ENCODE measurements at regions not wholly inside any gene's neighbourhood (a gene's known extent, or its start where the extent isn't known, plus 50 kb on each side); places are given as distances from the start of the nearest gene placed in this dataset.

GRCh38 chr18:64886995-64887394 is 738.1 kb upstream of the LINC00305 start:
- CTCF ChIA-PET, result no interaction called here

GRCh38 chr18:64882896-64883295 is 734.0 kb upstream of the LINC00305 start:
- Mint-ChIP-seq H3K36me3 (ENCODE audit: low read depth) (no peaks in the 10 kb centered on the region), H3K9me3 (no peaks in the 10 kb centered on the region), H3K27ac (no peak overlapping the region), H3K4me3 (no peak overlapping the region), H3K27me3 (no peaks in the 10 kb centered on the region), H3K4me1 (no peaks in the 10 kb centered on the region)
- DNase-seq (no peak), ATAC-seq (ENCODE audit: low read depth) (no peak)
- intact Hi-C loops (cut with micrococcal nuclease), result no loop called here
- ChIA-PET CTCF (interaction anchor here (1.0 kb wide), 1 partner anchor 13 kb away, joined by 3 read pairs; no protein-coding TSS in a partner anchor), POLR2A (no interaction called here)
- TF ChIP-seq, protein P1, sequence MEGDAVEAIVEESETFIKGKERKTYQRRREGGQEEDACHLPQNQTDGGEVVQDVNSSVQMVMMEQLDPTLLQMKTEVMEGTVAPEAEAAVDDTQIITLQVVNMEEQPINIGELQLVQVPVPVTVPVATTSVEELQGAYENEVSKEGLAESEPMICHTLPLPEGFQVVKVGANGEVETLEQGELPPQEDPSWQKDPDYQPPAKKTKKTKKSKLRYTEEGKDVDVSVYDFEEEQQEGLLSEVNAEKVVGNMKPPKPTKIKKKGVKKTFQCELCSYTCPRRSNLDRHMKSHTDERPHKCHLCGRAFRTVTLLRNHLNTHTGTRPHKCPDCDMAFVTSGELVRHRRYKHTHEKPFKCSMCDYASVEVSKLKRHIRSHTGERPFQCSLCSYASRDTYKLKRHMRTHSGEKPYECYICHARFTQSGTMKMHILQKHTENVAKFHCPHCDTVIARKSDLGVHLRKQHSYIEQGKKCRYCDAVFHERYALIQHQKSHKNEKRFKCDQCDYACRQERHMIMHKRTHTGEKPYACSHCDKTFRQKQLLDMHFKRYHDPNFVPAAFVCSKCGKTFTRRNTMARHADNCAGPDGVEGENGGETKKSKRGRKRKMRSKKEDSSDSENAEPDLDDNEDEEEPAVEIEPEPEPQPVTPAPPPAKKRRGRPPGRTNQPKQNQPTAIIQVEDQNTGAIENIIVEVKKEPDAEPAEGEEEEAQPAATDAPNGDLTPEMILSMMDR (IDR thresholded peaks at IDR 0.05), result no peak

More at GRCh38 chr18:64886995-64887394, 738.1 kb upstream of the LINC00305 start:
- Mint-ChIP-seq H3K4me3 (no peak overlapping the region), H3K36me3 (ENCODE audit: low read depth) (no peaks in the 10 kb centered on the region), H3K4me1 (no peaks in the 10 kb centered on the region), H3K27ac (no peak overlapping the region), H3K9me3 (peaks cover 3% of the 10 kb centered on the region), H3K27me3 (no peaks in the 10 kb centered on the region)
- intact Hi-C loops (cut with micrococcal nuclease), result no loop called here
- ATAC-seq (ENCODE audit: low read depth), result no peak
- no peak for DNase-seq
- POLR2A ChIA-PET, result no interaction called here
- TF ChIP-seq, protein P1 (IDR thresholded peaks at IDR 0.05), result no peak

DNA sequence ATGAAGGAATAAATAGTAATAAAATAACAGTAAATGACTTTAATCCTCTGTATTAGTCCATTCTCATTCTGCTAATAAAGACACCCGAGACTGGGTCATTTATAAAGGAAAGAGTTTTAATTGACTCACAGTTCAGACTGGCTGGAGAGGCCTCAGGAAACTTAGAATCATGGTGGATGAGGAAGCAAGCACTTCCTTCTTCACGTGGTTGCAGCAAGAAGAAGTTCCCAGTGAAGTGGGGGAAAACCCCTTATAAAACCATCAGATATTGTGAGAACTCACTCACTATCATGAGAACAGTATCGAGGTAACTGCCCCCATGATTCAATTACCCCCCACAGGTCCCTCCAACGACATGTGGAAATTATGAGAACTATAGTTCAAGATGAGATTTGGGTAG is 727.9 kb upstream of the LINC00305 start:
- POLR2A ChIA-PET, result no interaction called here
- no peak for DNase-seq
- CTCF ChIA-PET, result no interaction called here
- no peaks in the 10 kb centered on the region for H3K36me3 Mint-ChIP-seq (ENCODE audit: low read depth)
- H3K4me3 Mint-ChIP-seq, result no peak overlapping the region
- H3K27ac Mint-ChIP-seq, result no peak overlapping the region
- H3K4me1 Mint-ChIP-seq, result no peaks in the 10 kb centered on the region
- no peak for ATAC-seq (ENCODE audit: low read depth)
- intact Hi-C loops (cut with micrococcal nuclease), result loop anchor here (10.0 kb wide), 1 partner anchor 58 kb away; no protein-coding TSS in a partner anchor
- no peaks in the 10 kb centered on the region for H3K9me3 Mint-ChIP-seq
- TF ChIP-seq, protein P1 (IDR thresholded peaks at IDR 0.05), result no peak
- no peaks in the 10 kb centered on the region for H3K27me3 Mint-ChIP-seq

DNA sequence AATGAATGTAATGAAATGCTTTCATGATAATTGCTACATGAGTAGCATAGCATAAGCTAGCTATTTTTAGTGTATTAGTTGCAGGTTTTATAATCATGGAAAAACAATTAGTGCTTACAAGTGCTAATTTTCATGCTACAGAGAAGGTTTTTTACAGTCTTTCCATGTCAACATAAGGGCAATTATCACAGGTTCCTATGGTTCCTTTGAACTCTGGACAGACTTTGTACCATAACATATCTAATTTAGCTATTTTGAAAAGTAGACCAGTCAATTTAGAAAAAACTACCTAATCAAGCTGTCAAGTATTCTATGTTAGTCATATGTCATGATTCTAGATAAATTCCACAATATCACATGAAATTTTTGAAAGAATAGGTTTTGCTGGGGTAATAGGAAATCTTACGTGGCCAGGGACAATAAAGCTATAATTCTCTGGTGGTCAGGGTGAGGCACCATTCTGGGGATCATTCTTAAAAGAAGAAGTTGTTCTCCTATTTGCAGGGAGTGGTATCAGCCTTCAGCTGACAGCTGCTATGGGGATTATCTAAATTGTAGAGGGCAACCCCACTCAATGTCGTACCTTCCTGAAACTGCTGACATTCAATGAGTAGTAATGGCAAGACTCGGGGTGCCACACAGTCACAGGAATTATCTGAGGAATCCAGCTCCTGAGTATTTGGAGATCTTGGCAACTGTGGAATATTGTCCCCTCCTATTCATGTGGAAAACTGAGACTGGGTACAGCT is 724.0 kb upstream of the LINC00305 start:
- intact Hi-C loops (cut with micrococcal nuclease), result loop anchor here (10.0 kb wide), 1 partner anchor 62 kb away; no protein-coding TSS in a partner anchor
- ATAC-seq (ENCODE audit: low read depth) (no peak), DNase-seq (no peak)
- Mint-ChIP-seq H3K9me3 (no peaks in the 10 kb centered on the region), H3K27me3 (no peaks in the 10 kb centered on the region), H3K4me3 (no peak overlapping the region), H3K4me1 (no peaks in the 10 kb centered on the region), H3K36me3 (ENCODE audit: low read depth) (no peaks in the 10 kb centered on the region), H3K27ac (no peak overlapping the region)
- ChIA-PET POLR2A (no interaction called here), CTCF (no interaction called here)
- TF ChIP-seq, protein P1 (IDR thresholded peaks at IDR 0.05), result no peak

DNA sequence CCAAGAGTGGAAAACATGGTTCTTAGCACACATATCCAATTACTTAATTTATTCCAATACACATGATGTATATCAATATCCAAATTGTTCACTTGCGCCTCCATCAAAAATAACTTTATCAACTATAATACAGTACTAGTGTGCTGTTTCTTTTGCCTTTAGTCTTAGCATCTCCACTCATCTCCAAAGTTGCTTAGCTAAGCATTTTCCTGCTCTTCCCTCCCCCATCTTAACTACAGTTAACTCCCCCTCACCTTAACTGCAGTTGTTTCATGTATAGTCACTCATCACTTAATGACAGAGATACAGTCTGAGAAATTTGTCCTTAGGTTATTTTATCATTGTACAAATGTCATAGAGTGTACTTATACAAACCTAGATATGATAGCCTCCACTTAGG is 705.2 kb upstream of the LINC00305 start:
- no peak overlapping the region for H3K4me3 Mint-ChIP-seq

More for the DNA sequence above, 705.2 kb upstream of the LINC00305 start:
- Mint-ChIP-seq H3K9me3 (no peaks in the 10 kb centered on the region), H3K36me3 (ENCODE audit: low read depth) (no peaks in the 10 kb centered on the region), H3K27ac (no peak overlapping the region), H3K27me3 (no peaks in the 10 kb centered on the region), H3K4me1 (no peaks in the 10 kb centered on the region)
- TF ChIP-seq, protein P1 (IDR thresholded peaks at IDR 0.05), result no peak
- DNase-seq (no peak), ATAC-seq (ENCODE audit: low read depth) (no peak)
- POLR2A ChIA-PET, result no interaction called here
- intact Hi-C loops (cut with micrococcal nuclease), result no loop called here
- CTCF ChIA-PET, result no interaction called here
